ENCODE measurements at regions not wholly inside any gene's neighbourhood (a gene's known extent, or its start where the extent isn't known, plus 50 kb on each side); places are given as distances from the start of the nearest gene placed in this dataset.

DNA sequence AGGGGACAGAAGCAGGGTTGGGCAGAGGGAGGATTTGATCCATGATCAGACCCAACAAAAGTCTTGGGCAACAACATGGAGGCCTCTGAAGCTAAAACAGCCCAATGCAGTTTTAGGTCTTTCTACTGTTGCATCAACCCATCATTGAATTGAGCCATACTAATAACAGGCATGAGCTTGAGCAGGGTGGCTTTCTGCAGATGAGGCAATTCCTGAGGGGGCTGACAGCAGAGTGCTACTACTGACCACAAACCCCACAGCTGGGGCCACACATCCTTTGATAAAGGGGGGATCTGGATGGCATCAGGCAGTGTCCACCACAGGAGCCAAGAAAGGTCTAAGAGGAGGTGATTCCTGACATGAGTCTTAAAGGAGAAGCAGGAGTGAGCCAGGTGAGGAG is 517.0 kb upstream of the PPP2R3A start:
- H3K4me3 ChIP-seq (ENCODE audit: low read length) = no peak overlapping the region

DNA sequence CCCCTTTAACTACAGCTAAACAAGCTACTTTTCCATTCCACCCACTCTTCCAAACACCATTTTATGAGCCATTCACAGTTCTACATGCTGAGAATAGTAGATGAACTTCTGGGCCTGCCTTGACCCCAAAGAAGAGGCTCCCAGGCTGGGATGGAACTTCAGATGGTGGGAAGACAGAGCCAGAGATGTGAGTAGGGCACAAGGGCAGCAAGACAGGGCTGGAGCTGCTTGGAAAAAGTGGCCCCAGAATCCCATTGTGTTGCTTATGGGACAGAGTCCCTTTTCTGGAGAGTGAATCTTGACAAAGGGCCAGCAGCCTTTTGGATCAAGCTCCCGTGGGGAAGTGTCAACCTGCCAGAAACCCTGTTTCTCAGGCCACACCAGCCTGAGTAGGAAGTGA is 516.5 kb upstream of the PPP2R3A start:
- Histone ChIP-seq H3K9ac (ENCODE audit: low read length) (no peak overlapping the region), H3K9me3 (ENCODE audit: low read length) (no peaks in the 10 kb centered on the region), H3K27ac (ENCODE audit: low read length) (no peak overlapping the region), H3K27me3 (ENCODE audit: insufficient read depth, low read depth, low read length) (no peaks in the 10 kb centered on the region), H3K79me2 (replicated peaks; ENCODE audit: insufficient read depth, low read length) (no peaks in the 10 kb centered on the region), H2AFZ (ENCODE audit: low read depth, low read length) (no peak overlapping the region), H3K9me2 (ENCODE audit: insufficient read depth, low read length) (no peaks in the 10 kb centered on the region), H3F3A (ENCODE audit: insufficient read depth, low read length, poor library complexity, severe bottlenecking) (no peaks in the 10 kb centered on the region), H4K20me1 (ENCODE audit: insufficient read depth) (no peaks in the 10 kb centered on the region), H3K36me3 (ENCODE audit: insufficient read depth, low read length) (no peaks in the 10 kb centered on the region), H3K4me3 (ENCODE audit: low read length) (no peak overlapping the region), H3K4me2 (ENCODE audit: low read length) (no peak overlapping the region)
- TF ChIP-seq MXI1 (conservative IDR thresholded peaks at IDR 0.05; ENCODE audit: poor library complexity, severe bottlenecking) (no peak), REST (IDR thresholded peaks at IDR 0.05; ENCODE audit: borderline replicate concordance) (no peak), EP300 (conservative IDR thresholded peaks at IDR 0.05; ENCODE audit: poor library complexity, severe bottlenecking) (no peak), TAF1 (IDR thresholded peaks at IDR 0.05; ENCODE audit: low read depth) (no peak), CTCF (IDR thresholded peaks at IDR 0.05; ENCODE audit: poor library complexity, severe bottlenecking) (no peak), RAD21 (conservative IDR thresholded peaks at IDR 0.05) (no peak), POLR2AphosphoS5 (IDR thresholded peaks at IDR 0.05) (no peak), SMC3 (conservative IDR thresholded peaks at IDR 0.05; ENCODE audit: poor library complexity) (no peak), EZH2 (IDR thresholded peaks at IDR 0.05; ENCODE audit: borderline replicate concordance, insufficient read depth, low read length, poor library complexity, severe bottlenecking) (no peak)

More for the DNA sequence above, 517.0 kb upstream of the PPP2R3A start:
- no peak for TF ChIP-seq POLR2AphosphoS5 (IDR thresholded peaks at IDR 0.05)
- TF ChIP-seq MXI1 (conservative IDR thresholded peaks at IDR 0.05; ENCODE audit: poor library complexity, severe bottlenecking) = no peak
- TF ChIP-seq SMC3 (conservative IDR thresholded peaks at IDR 0.05; ENCODE audit: poor library complexity) = no peak
- no peak for TF ChIP-seq EP300 (conservative IDR thresholded peaks at IDR 0.05; ENCODE audit: poor library complexity, severe bottlenecking)
- no peak overlapping the region for H3K4me2 ChIP-seq (ENCODE audit: low read length)
- no peaks in the 10 kb centered on the region for H3K27me3 ChIP-seq (ENCODE audit: insufficient read depth, low read depth, low read length)
- H3K9me2 ChIP-seq (ENCODE audit: insufficient read depth, low read length) = no peaks in the 10 kb centered on the region
- H3K79me2 ChIP-seq (replicated peaks; ENCODE audit: insufficient read depth, low read length) = no peaks in the 10 kb centered on the region
- H3F3A ChIP-seq (ENCODE audit: insufficient read depth, low read length, poor library complexity, severe bottlenecking) = no peaks in the 10 kb centered on the region
- no peak overlapping the region for H2AFZ ChIP-seq (ENCODE audit: low read depth, low read length)
- no peak overlapping the region for H3K27ac ChIP-seq (ENCODE audit: low read length)
- H4K20me1 ChIP-seq (ENCODE audit: insufficient read depth) = no peaks in the 10 kb centered on the region
- H3K36me3 ChIP-seq (ENCODE audit: insufficient read depth, low read length) = no peaks in the 10 kb centered on the region
- H3K9me3 ChIP-seq (ENCODE audit: low read length) = no peaks in the 10 kb centered on the region
- H3K9ac ChIP-seq (ENCODE audit: low read length) = no peak overlapping the region

Measured in neural cell (in vitro differentiated cells).